Caco-2 (cell line): ENCODE measurements at regions not wholly inside any gene's neighbourhood (a gene's known extent, or its start where the extent isn't known, plus 50 kb on each side); places are given as distances from the start of the nearest gene placed in this dataset.

Source experiments
- BruUV-seq: library from RNA; stranded (reverse); fragments of 400-500 nt; replicated peaks from 2 replicates; lab custom pipeline; 2021; lab: Mats Ljungman, UMichigan
- CTCF ChIA-PET: fragments of 300-600 bp; sonication (Branson Sonifier 250); formaldehyde crosslinking; loops from one replicate; lab custom pipeline; 2022; ENCODE audit warnings: antibody characterized with exemption; lab: Charles Lee
- POLR2A ChIA-PET: fragments of 300-600 bp; sonication (Branson Sonifier 250); formaldehyde crosslinking; loops from one replicate; lab custom pipeline; 2022; ENCODE audit warnings: antibody characterized with exemption; lab: Charles Lee
- DNase-seq, 2 experiments: peaks; one replicate each; pipeline versions ENCODE4 v3.0.0 to v3.0.0-alpha.2; 2020 to 2022
- H3K27me3 ChIP-seq: replicated peaks from 2 replicates; pipeline ENCODE4 v1.6.0; 2011; ENCODE audit warnings: low read length; ENCODE audit not compliant: control insufficient read depth, insufficient read depth
- H3K36me3 ChIP-seq: 2 replicates; pipeline ENCODE4 v1.5.1; 2011; ENCODE audit warnings: low read length; ENCODE audit not compliant: control insufficient read depth, insufficient read depth
- H3K4me1 ChIP-seq: fragments of 250-450 bp; sonication (Bioruptor Pico); 2 replicates; pipeline ENCODE4 v1.5.1; 2020; ENCODE audit warnings: mild to moderate bottlenecking
- H3K4me3 ChIP-seq: 2 replicates; pipeline ENCODE4 v1.5.1; 2011; ENCODE audit warnings: low read depth, mild to moderate bottlenecking, control low read depth, low read length
- H3K9me3 ChIP-seq: fragments of 250-450 bp; sonication (Bioruptor Pico); 2 replicates; pipeline ENCODE4 v1.5.1; 2020; ENCODE audit warnings: mild to moderate bottlenecking, moderate library complexity
- H3K27ac Mint-ChIP-seq: one replicate; pipeline ENCODE4 v1.8.0; 2022; ENCODE audit warnings: mixed read lengths; ENCODE audit not compliant: unreplicated experiment
- H3K27me3 Mint-ChIP-seq: one replicate; pipeline ENCODE4 v1.8.0; 2022; ENCODE audit warnings: mixed read lengths; ENCODE audit not compliant: insufficient read depth, unreplicated experiment
- H3K36me3 Mint-ChIP-seq: one replicate; pipeline ENCODE4 v1.8.0; 2022; ENCODE audit warnings: mild to moderate bottlenecking, mixed read lengths; ENCODE audit not compliant: insufficient read depth, unreplicated experiment
- H3K4me1 Mint-ChIP-seq: one replicate; pipeline ENCODE4 v1.8.0; 2022; ENCODE audit warnings: low read depth, mixed read lengths; ENCODE audit not compliant: unreplicated experiment
- H3K4me3 Mint-ChIP-seq: one replicate; pipeline ENCODE4 v1.8.0; 2022; ENCODE audit warnings: mild to moderate bottlenecking, moderate library complexity, mixed read lengths; ENCODE audit not compliant: unreplicated experiment
- H3K9me3 Mint-ChIP-seq: one replicate; pipeline ENCODE4 v1.8.0; 2022; ENCODE audit warnings: mixed read lengths; ENCODE audit not compliant: unreplicated experiment
- CTCF ChIP-seq, 2 experiments: fragments of 200-600 bp in 1 of 2; IDR thresholded peaks; 1 replicate in 1 of 2; 2 replicates in 1 of 2; pipeline versions ENCODE4 v1.5.1 to v1.8.0; 2011 to 2022; ENCODE audit warnings: antibody characterized with exemption in 1 of 2, control low read depth in 1 of 2, inconsistent platforms in 1 of 2, low read depth in 1 of 2, low read length in 1 of 2, mild to moderate bottlenecking in 1 of 2, moderate library complexity in 1 of 2; ENCODE audit not compliant: insufficient read depth in 1 of 2, severe bottlenecking in 1 of 2, unreplicated experiment in 1 of 2
- intact Hi-C: fragments of 100-400 bp; cut with micrococcal nuclease; formaldehyde crosslinking; loops from one replicate; pipeline ENCODE4 v1.10.0; 2022; ENCODE audit not compliant: unreplicated experiment

GRCh38 chr1:239956263-239956662 lies 135.4 kb upstream of the FMN2 start:
- CTCF ChIA-PET, result no interaction called here

GRCh38 chr1:239958063-239958462 lies 133.6 kb upstream of the FMN2 start:
- H3K27me3 Mint-ChIP-seq, result peaks cover 24% of the 10 kb centered on the region
- ChIA-PET POLR2A (no interaction called here), CTCF (no interaction called here)
- no peaks in the 10 kb centered on the region for H3K36me3 Mint-ChIP-seq
- H3K4me3 ChIP-seq, result no peak overlapping the region
- no peaks in the 10 kb centered on the region for H3K36me3 ChIP-seq
- no peaks in the 10 kb centered on the region for H3K9me3 Mint-ChIP-seq
- intact Hi-C loops, result no loop called here
- H3K27me3 ChIP-seq, result no peaks in the 10 kb centered on the region
- no peaks in the 10 kb centered on the region for H3K4me1 ChIP-seq
- no peak overlapping the region for H3K27ac Mint-ChIP-seq
- no peaks in the 10 kb centered on the region for H3K4me1 Mint-ChIP-seq
- H3K4me3 Mint-ChIP-seq, result no peak overlapping the region
- BruUV-seq, result no TSS peak
- TF ChIP-seq CTCF (IDR thresholded peaks at IDR 0.05; ENCODE audit: insufficient read depth in 1 of 2, low read depth in 1 of 2, low read length in 1 of 2, severe bottlenecking in 1 of 2, unreplicated experiment in 1 of 2), result no peak
- H3K9me3 ChIP-seq, result no peaks in the 10 kb centered on the region
- DNase-seq, result no peak

More at GRCh38 chr1:239956263-239956662, 135.4 kb upstream of the FMN2 start:
- intact Hi-C loops, result no loop called here
- H3K27me3 Mint-ChIP-seq, result peaks cover 24% of the 10 kb centered on the region
- BruUV-seq, result no TSS peak
- H3K27ac Mint-ChIP-seq, result no peak overlapping the region
- no peaks in the 10 kb centered on the region for H3K36me3 Mint-ChIP-seq
- Histone ChIP-seq H3K4me1 (no peaks in the 10 kb centered on the region), H3K27me3 (no peaks in the 10 kb centered on the region), H3K36me3 (no peaks in the 10 kb centered on the region), H3K4me3 (no peak overlapping the region), H3K9me3 (no peaks in the 10 kb centered on the region)
- no peak for TF ChIP-seq CTCF (IDR thresholded peaks at IDR 0.05; ENCODE audit: insufficient read depth in 1 of 2, low read depth in 1 of 2, low read length in 1 of 2, severe bottlenecking in 1 of 2, unreplicated experiment in 1 of 2)
- H3K4me3 Mint-ChIP-seq, result no peak overlapping the region
- no peak for DNase-seq
- no peaks in the 10 kb centered on the region for H3K9me3 Mint-ChIP-seq
- POLR2A ChIA-PET, result no interaction called here
- H3K4me1 Mint-ChIP-seq, result no peaks in the 10 kb centered on the region

DNA sequence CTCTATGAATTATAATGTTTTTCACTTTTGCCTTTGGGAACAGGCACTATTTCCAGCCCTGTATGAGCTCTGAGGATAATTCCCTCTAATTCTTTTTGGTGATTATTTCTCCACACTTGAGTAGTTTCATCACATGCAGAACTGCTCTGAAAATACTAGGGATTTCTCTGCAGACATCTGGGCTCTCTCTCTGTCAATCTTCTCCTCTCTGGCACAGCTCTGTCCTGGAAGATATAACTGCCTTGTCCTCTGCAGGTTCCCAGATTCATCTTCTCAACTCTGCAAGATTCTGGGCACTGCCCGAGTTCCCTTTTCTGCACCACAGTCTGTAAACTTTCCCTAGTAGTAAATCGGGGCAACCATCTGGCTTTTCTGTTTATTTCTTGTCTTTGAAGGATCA lies 131.3 kb upstream of the FMN2 start:
- DNase-seq, result no peak
- intact Hi-C loops, result no loop called here
- ChIA-PET CTCF (no interaction called here), POLR2A (no interaction called here)
- Mint-ChIP-seq H3K9me3 (no peaks in the 10 kb centered on the region), H3K27ac (no peak overlapping the region), H3K4me1 (no peaks in the 10 kb centered on the region), H3K4me3 (no peak overlapping the region), H3K27me3 (peaks cover 27% of the 10 kb centered on the region), H3K36me3 (no peaks in the 10 kb centered on the region)
- no TSS peak for BruUV-seq
- Histone ChIP-seq H3K4me1 (no peaks in the 10 kb centered on the region), H3K36me3 (no peaks in the 10 kb centered on the region), H3K9me3 (no peaks in the 10 kb centered on the region), H3K27me3 (no peaks in the 10 kb centered on the region), H3K4me3 (no peak overlapping the region)
- TF ChIP-seq CTCF (IDR thresholded peaks at IDR 0.05; ENCODE audit: insufficient read depth in 1 of 2, low read depth in 1 of 2, low read length in 1 of 2, severe bottlenecking in 1 of 2, unreplicated experiment in 1 of 2), result no peak
